ENCODE measurements at regions not wholly inside any gene's neighbourhood (a gene's known extent, or its start where the extent isn't known, plus 50 kb on each side); places are given as distances from the start of the nearest gene placed in this dataset.
A peak's percentile ranks its signal among the peaks of the same experiment; 100 is the strongest.
"Not testable (repeated sequence)": the region's sequence is repeated elsewhere in the genome, so short reads cannot be mapped to it uniquely, and the experiment has no call there.

DNA sequence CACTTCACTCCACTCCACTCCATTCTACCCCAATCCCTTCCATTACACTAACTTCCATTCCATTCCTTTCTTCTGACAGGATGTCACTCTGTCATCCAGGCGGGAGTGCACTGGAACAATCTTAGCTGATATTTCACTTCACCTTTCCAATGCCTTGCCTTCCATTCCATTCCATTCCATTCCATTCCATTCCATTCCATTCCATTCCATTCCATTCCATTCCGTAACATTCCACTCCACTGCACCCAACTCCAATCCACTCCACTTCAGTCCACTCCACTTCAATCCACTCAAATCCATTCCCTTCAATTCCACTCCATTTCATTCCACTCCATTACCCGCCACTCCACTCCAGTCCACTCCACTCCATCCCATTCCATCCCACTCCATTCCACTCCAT, 1099.4 kb downstream of the TSPY10 start:
- DNase-seq (ENCODE audit: low read depth in 4 of 4, low spot score in 2 of 4): peak; percentile 60 to 95 (median 63)

GRCh38 chrY:10648813-10649212, 1121.1 kb downstream of the TSPY10 start:
- not testable (repeated sequence) for DNase-seq (ENCODE audit: low read depth in 4 of 4, low spot score in 2 of 4)

- not testable (repeated sequence) for DNase-seq (ENCODE audit: low read depth in 4 of 4, low spot score in 2 of 4)
These were observed 1129.4 kb downstream of the TSPY10 start for GRCh38 chrY:10657120-10657519.

GRCh38 chrY:10666785-10667184, 1139.1 kb downstream of the TSPY10 start:
- no peak for DNase-seq (ENCODE audit: low read depth in 4 of 4, low spot score in 2 of 4)

- DNase-seq (ENCODE audit: low read depth in 4 of 4, low spot score in 2 of 4): no peak
These were observed 1158.7 kb downstream of the TSPY10 start for GRCh38 chrY:10686414-10686813.

Data from left renal cortex interstitium (tissue), 4 donors.